GM19397 (cell line): ENCODE measurements at regions not wholly inside any gene's neighbourhood (a gene's known extent, or its start where the extent isn't known, plus 50 kb on each side); places are given as distances from the start of the nearest gene placed in this dataset.
A peak's percentile ranks its signal among the peaks of the same experiment; 100 is the strongest.

Experiments used
- ATAC-seq: cut with Tn5 transposase; IDR thresholded peaks from one replicate; pipeline ENCODE4 v1.9.1; 2021; ENCODE audit warnings: mild to moderate bottlenecking, moderate library complexity; ENCODE audit not compliant: unreplicated experiment

DNA sequence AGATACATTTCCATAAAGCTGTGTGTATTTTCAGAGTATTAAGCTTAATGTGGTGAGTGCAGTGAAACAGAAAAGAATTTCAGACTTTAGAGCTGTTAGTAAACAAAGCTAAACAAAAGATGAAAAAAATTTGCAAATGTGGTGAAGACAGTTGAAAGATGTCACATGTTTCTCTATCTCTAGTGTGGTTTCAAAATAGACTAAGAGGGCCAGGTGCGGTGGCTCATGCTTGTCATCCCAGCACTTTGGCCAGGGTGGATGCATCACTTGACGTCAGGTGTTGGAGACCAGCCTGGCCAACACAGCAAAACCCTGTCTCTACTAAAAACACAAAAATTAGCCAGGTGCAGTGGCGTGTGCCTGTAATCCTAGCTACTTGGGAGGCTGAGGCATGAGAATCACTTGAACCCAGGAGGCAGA, 466.0 kb upstream of the NR2F2 start:
- peak; percentile 96 for ATAC-seq

DNA sequence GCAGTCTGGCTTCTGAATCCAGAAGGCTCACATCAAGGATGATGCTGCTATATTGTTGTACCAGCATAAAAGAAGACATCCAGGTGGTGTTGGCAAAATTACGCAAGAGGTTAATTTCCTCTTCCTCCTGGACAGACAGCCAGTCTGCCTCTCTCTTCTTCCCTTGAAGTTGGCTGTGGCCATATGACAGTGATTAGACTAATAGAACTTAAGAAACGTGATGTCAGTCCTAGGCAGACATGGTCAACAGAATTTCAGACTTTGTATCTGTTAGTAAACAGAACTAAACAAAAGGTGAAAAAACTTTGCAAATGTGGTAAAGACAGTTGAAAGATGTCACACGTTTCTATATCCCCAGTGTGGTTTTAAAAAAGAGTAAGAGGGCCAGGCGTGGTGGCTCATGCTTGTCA, 465.2 kb upstream of the NR2F2 start:
- no peak for ATAC-seq

DNA sequence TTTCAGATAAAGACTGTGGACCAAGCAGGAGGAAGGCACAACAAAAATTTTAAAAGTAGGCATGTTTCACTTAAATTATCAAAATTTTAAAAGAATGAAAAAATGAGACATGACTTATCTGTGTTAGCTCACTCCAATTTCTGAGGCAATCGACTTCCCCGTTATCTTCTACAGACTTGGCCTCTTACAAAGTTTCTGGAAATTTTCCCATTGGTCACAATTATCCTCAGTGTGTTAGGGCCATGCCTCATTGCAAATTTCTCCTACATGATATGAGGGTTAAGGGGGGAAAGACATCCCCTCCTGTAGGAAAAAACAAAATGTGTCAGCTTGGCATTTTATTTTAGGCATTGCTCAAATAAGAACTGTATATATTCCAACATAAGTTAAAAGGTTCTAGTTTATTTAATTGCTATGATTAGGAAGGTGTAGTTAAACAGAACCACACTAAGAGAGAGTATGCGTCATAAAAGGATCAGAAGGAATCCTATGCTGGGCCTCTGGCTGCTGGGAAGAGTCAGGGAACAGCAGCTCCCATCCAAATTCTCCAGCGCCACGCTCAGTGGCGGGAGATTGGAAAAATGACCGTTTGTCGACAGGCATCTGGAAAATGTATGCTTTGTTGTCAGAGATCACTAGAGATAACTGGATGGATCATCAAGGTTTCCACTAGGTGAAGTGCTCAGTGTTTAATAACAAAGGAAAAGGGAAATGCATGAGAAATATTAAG, 463.6 kb upstream of the NR2F2 start:
- ATAC-seq: no peak

DNA sequence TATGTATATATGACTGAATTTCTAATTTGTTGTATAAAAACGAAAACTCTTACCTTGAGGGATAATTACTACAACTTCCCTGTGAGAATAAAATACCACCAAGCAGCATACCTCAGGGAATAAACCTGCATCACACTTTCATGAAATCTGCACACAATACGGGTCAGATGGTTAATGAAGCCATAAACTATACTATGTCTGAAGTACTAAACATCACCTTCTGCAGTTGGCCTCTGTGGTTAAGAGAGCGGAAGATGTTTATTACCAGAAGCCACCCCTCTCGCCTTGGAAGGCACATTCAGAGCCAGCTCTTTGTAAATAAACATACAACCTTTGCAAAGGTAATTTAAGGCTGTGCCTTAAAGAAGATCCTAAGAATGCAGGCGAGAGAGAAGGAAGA, 462.1 kb upstream of the NR2F2 start:
- no peak for ATAC-seq

DNA sequence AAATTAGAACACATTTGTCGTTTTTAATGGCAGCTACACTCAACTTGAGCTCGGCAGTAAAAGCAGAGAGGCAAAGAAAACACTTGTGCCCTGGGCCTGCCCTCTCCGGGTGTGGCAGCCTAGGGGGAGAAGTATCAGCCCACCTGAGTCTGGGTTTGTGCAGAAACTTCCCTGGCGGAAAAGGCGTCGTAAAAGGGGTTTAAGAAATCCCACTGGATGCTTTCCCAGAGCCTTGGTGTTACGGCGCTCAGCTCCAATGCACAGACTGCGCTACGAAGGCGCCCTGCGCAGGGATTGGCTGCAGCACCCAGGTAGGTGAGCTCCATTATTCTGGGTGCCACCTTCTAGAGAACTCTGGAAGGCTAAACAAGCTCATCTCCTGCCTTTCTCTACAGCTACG, 461.5 kb upstream of the NR2F2 start:
- ATAC-seq: no peak

DNA sequence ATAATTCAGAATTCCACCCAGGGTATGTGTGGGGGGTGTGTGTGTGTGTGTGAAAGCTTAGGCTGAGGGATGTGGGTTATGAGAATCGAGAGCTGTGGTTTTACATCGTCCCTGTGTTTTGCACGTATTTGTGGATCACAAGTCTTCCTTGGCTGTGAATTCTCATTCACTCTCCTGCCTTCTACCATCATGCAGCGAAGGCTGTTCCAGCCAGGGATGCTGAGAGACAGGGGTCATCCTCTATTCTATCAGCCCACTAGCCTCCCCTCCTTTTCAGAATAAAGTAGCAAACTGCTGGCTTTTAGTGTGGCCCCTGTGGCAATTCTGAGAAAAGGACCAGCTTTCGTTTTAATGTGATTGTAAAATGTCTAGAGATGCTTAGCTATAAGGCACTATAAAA, 460.6 kb upstream of the NR2F2 start:
- ATAC-seq: no peak

DNA sequence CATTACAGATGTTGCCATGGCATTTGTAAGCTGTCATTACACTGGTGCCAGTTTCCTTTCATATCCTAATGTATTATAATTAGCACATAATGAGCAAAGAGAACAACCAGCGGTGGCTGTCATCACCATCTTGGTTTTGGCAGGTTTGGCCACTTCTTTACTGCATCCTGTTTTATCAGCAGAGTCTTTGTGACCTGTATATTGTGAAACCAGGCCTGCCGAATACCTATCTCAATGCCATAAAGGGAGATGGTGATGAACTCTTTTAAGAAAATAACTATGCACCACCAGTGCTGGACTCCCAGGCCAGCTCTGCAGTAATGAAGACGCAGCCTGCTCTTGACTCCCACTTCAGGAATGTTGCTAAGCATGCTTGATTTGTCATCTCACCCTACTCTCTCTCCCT, 458.1 kb upstream of the NR2F2 start:
- no peak for ATAC-seq

DNA sequence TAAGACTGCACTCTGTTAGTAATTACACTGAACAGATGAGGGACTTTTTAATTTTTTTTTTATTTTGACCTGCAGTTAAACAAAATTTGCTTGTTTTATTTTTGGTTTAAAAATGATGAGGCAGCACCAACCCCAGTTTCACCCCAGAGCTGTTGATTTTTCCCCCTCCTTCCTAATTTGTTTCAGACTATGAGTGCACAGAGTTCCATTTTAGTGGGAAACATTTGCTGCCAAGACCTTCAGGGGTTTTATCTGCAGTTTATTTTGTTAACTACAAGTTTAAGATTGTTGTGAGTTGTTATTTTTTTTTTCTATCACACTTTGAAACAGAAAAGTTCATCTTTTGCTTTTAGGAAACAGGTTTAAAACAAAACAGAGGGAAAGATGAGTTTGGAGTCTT, 455.9 kb upstream of the NR2F2 start:
- no peak for ATAC-seq

DNA sequence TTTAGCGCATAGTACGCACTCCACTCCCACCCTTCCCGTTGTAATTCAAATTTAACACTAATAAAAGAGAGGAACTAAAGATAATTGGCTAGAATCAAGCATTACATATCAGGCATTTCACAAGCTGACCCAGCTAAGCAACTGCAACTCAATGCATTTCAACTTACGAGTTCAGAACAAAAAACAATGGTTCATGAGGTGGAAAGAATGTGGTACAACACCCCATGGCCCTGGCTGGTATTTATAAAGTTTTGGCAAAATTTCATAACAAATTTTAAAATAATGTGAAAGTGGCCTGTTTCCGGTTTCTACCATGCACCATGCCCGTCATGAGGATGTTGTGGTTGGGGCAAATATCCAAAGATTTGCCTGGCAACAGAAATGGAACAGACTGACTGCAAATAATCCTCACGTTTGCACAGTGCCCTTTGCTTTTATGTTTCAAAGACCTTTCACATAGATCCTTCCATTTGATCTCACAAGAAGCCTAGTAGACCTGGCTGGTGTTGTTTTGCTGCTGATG, 455.3 kb upstream of the NR2F2 start:
- no peak for ATAC-seq

DNA sequence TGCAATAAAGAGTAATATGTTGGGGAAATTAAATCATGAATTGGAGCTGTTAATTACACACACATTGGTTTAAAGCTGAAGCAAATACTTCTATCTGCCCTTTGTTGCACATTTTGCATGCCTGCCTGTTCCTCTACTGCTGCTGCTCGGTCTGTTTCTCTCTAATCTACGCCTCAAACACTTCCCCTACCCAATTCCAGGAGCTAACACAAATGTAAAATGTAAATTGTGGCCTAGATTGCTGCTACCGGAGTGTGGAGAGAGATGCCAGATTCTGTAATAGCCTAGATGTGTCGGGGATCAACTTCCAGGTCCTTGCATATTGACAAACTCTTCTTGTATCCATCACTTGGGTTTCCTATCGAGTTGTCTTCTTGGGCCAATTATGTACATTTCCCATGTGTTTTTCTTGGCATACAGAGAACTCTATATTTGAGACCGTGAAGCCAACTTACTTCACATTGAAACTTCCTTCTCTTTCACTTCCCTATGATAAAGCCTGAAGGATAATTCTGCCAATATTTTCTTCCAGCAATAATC, 450.4 kb upstream of the NR2F2 start:
- ATAC-seq: no peak

DNA sequence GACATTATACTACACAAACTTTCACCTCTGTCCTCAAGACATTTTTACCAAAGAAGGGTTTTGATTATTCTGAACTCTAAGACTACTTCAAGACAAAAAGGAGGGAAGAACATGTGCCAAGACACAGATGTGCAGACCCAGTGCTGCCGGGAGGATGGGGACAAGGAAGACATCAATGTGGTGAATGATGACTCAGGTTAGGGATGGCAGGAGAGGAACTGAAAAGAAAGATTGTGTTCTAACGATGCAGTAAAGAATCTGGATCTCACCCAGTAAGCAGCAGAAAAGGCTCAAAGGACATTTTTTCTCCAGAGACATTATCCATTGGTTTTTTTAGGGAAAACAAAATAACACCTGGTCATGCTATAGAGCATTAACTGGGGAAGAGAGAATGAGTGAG, 449.9 kb upstream of the NR2F2 start:
- ATAC-seq: no peak

DNA sequence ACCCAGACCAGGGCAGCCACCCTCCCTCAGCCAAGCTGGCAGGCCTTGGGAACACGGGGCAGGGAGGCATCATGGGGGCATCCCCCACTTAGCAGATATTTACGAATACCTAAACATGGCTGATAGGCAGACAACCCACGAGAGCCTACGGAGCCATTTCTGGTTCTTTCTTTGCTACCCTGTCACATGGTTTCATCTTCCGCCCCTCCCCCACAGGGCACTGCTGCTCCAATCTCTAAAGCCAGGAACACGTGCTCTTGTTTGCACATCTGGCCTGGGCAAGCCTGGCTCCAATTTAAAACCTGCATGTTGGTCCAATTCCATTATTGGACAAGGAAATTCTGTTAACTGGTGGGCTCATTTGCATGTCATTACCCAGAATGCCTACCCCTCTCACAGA, 447.4 kb upstream of the NR2F2 start:
- no peak for ATAC-seq

DNA sequence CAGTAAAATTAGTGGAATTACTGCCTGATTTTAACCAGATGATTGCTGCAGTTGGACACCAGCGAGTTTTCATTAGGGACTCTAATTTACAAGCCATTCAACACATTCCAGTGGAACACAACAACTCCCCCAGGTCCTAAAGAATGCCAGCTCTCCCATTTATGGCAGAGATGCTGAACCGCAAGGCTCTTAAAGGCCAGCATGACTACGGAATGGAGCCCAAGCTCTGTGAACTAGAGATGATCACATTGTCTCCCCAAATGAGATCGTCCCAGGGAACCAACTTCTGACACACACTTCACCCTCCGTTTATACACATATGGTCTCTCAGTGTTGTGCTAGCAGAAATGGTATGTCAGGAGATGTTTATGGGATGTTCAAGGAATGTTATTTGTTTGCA, 446.2 kb upstream of the NR2F2 start:
- no peak for ATAC-seq

DNA sequence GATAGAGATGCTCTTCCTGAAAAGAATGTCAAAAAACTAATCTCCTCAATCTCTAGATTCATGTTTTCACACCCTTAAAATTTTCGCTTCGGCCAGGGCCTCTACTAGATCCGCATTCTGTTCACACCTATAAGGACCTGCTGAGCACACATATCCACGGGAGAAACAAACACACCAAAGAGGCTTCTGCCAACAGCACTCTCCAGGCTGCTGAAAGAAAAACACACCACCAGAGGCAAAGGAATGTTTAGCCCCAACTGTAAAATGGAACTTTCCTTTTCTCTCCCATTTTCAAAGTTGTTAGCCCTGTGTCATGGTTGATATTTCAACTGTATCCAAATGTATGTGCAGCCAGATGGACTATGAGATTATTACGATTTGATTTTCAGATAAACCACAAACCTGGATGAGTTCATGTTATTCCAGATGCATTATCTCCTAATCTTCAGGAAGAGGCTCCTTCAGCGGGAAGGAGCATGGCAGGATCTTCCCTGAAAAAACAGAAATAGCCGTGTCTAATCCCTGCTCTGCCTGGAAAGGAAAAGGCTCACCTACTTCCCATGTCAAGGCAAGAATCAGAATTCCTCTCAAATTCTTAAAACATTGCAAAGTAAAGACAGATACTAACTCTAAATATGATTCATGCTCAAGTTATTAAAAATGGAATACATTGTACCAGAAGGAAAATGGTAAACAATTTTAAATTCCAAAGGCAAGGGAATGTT, 442.7 kb upstream of the NR2F2 start:
- ATAC-seq: no peak

DNA sequence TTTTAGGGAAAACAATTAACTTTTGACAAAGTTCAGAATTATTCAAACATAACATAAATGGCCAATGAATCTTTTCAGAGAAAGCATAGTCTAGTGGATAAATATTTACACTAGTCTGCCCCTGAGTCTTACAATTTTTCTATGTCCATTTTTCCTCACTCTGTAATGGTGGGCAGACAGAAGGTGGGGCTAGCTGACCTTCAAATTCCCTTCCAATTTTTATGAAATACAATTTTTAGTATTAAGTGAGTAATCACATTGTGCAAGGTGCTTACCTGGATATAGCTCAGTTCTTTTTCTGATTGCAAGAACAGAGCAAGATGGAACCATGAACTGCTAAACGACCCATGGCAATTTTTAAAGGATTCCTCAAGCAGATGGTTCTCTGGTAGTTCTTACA, 441.7 kb upstream of the NR2F2 start:
- ATAC-seq: no peak

DNA sequence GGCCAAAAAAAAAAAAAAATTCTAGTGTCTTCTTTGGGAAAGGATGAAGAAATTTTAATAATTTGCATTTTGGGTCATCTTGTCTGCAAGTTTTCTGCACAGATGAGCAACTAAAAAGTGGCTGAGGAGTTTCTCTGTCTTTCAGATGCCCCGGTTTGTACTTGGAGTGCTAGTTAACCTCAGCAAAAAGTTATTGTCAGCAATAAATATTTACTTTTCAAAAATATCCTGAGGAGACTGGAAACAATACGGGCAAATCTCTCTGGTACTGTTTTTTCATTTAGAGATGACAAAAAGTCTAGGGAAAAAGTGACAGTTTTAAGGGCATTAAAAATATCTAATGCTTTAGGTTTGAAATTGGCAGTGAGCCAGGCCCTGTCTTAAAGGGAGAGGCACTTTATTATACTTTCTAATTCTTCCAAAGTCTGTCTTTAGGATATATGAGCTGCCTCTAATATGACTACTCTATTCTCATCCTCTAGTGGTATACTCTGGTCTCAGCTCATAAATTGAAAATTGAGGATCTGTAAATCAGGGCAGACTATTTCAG, 436.0 kb upstream of the NR2F2 start:
- no peak for ATAC-seq

DNA sequence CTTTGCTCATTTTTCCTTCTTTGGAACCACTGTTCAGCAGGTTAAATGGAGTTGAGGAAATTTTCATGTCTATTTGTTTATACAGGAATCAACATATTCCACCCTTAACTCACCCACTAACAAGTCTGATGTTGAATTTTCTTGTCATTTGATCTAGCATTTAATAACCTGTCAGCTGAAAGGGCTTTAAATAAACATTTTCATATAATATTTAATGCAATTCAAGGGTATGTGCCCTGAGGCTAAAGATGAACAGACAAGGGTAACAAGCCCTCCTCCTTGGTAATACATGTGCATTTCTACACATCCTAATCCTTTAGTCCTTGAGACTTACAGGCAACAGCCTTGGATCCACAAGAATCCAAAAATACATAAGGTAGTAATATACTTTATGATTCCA, 435.0 kb upstream of the NR2F2 start:
- no peak for ATAC-seq

DNA sequence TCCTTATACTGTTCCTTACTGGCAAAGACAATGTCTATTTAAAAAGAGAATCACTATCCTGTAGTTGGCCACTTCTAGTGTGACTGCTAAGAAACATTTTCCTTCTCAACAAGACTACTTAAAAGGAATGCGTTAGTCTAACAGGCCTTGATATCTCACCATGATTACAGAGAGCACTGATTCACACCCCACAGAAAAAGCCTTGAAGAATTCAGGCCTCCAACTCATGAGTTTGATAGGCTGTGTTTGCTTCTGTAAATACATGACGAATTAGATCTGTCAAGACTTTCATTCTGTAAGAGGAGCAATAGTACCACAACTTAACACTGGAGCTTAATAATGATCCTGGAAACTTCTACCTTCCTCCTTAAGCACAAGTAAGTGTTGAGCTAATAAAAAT, 432.8 kb upstream of the NR2F2 start:
- ATAC-seq: no peak

DNA sequence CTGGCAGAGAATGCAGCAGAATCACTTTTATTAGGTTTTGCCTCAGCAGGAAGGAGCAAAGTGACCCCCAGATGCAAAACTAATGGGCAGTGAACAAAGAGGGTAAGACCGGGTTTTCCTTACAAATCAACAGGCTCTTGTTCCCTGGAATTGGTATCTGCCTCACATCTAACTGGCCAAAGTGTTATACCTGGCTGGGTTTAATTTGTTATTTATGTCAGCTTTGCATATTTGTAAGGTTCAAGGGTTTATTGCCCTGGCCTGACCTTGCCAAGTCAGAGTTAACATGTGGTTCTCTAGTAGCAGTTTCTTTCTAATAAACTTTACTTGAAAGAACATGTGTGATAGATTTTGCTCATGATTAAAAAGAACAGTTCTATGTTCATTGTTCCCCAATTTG, 431.7 kb upstream of the NR2F2 start:
- ATAC-seq: no peak

DNA sequence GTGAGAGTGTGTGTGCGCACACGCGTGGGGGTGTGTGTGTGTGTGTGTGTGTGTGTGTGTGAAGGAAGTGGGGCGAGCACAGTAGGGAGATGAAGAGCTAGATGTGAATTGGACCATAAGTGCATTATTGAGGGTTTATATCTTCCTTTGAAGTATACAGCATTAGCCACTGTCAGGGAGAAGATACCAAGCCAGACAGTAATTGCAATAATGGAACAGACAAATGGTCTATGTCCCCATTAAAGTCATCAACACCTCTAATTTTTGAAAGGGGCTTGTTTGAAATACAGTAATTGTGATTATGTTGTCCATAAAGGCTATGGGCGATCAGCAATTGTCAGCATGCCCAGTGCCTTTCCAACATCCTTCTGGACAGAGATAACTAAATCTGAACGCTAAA, 429.2 kb upstream of the NR2F2 start:
- ATAC-seq: no peak

DNA sequence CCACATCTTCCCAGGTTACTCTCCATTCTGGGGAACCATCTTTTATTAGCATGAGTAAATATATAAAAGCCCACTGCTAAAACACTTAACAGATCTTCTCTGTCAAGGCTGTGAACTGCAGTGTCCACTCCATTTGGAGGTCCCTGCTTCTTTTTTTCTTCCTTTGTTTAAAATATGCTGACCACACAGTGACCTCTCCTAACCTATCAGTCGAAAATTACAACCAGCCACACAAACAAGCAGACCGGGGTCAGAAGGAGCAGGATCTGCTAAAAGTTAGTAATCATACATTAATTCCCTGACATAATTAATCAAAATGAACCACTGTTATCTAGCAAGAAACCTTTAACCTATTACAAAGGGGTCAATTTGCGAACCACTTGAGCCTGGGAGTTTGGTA, 427.9 kb upstream of the NR2F2 start:
- ATAC-seq: no peak

DNA sequence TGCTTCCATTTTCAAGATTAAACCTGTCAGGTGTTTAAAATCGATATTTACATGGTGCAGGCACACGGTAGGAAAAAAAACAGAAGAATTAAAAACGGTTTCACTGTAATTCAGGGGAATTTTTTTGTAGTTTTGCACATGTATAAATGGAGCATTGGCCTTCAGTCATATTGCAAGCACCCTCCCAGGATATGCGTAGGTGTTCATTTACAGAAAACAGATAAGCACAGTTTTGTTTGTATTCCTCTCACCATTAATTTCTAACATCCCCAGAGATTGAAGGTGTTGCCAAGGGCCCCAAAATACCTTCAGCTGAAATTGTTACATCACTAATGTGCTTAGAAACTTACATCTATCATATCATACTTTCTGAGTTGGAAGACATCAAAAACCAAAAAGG, 427.1 kb upstream of the NR2F2 start:
- no peak for ATAC-seq
